ENCODE measurements at regions not wholly inside any gene's neighbourhood (a gene's known extent, or its start where the extent isn't known, plus 50 kb on each side); places are given as distances from the start of the nearest gene placed in this dataset.

GRCh38 chr14:76313852-76314251, 62.1 kb upstream of the ESRRB start:
- H3K4me3 ChIP-seq, result no peak overlapping the region
- DNase-seq (ENCODE audit: extremely low spot score in 2 of 2), result no peak
- intact Hi-C loops (cut with DNase I), result no loop called here
- H3K27ac ChIP-seq, result no peak overlapping the region
- H3K9me3 ChIP-seq, result no peaks in the 10 kb centered on the region
- H3K4me1 ChIP-seq, result no peaks in the 10 kb centered on the region
- H3K36me3 ChIP-seq, result no peaks in the 10 kb centered on the region
- no peaks in the 10 kb centered on the region for H3K27me3 ChIP-seq
- TF ChIP-seq POLR2A (IDR thresholded peaks at IDR 0.05) (no peak), POLR2AphosphoS5 (IDR thresholded peaks at IDR 0.05; ENCODE audit: insufficient read depth in 1 of 2, low read depth in 1 of 2) (no peak)
- TF ChIP-seq, protein P1, sequence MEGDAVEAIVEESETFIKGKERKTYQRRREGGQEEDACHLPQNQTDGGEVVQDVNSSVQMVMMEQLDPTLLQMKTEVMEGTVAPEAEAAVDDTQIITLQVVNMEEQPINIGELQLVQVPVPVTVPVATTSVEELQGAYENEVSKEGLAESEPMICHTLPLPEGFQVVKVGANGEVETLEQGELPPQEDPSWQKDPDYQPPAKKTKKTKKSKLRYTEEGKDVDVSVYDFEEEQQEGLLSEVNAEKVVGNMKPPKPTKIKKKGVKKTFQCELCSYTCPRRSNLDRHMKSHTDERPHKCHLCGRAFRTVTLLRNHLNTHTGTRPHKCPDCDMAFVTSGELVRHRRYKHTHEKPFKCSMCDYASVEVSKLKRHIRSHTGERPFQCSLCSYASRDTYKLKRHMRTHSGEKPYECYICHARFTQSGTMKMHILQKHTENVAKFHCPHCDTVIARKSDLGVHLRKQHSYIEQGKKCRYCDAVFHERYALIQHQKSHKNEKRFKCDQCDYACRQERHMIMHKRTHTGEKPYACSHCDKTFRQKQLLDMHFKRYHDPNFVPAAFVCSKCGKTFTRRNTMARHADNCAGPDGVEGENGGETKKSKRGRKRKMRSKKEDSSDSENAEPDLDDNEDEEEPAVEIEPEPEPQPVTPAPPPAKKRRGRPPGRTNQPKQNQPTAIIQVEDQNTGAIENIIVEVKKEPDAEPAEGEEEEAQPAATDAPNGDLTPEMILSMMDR (IDR thresholded peaks at IDR 0.05), result no peak

- H3K4me3 ChIP-seq, result no peak overlapping the region
- TF ChIP-seq POLR2AphosphoS5 (IDR thresholded peaks at IDR 0.05; ENCODE audit: insufficient read depth in 1 of 2, low read depth in 1 of 2) (no peak), POLR2A (IDR thresholded peaks at IDR 0.05) (no peak)
- TF ChIP-seq, protein P1 (IDR thresholded peaks at IDR 0.05), result no peak
- H3K4me1 ChIP-seq, result no peaks in the 10 kb centered on the region
- H3K27me3 ChIP-seq, result no peaks in the 10 kb centered on the region
- H3K36me3 ChIP-seq, result no peaks in the 10 kb centered on the region
- no peak for DNase-seq (ENCODE audit: extremely low spot score in 2 of 2)
- no peak overlapping the region for H3K27ac ChIP-seq
- H3K9me3 ChIP-seq, result no peaks in the 10 kb centered on the region
- intact Hi-C loops (cut with DNase I), result no loop called here
Measured at GRCh38 chr14:76314521-76315034, 61.4 kb upstream of the ESRRB start.

GRCh38 chr14:76320486-76320885, 55.5 kb upstream of the ESRRB start:
- no peak for DNase-seq (ENCODE audit: extremely low spot score in 2 of 2)
- Histone ChIP-seq H3K4me1 (no peaks in the 10 kb centered on the region), H3K4me3 (no peak overlapping the region), H3K9me3 (no peaks in the 10 kb centered on the region), H3K27me3 (no peaks in the 10 kb centered on the region), H3K36me3 (no peaks in the 10 kb centered on the region), H3K27ac (no peak overlapping the region)
- TF ChIP-seq POLR2AphosphoS5 (IDR thresholded peaks at IDR 0.05; ENCODE audit: insufficient read depth in 1 of 2, low read depth in 1 of 2) (no peak), POLR2A (IDR thresholded peaks at IDR 0.05) (no peak)
- TF ChIP-seq, protein P1 (IDR thresholded peaks at IDR 0.05), result no peak
- intact Hi-C loops (cut with DNase I), result no loop called here

DNA sequence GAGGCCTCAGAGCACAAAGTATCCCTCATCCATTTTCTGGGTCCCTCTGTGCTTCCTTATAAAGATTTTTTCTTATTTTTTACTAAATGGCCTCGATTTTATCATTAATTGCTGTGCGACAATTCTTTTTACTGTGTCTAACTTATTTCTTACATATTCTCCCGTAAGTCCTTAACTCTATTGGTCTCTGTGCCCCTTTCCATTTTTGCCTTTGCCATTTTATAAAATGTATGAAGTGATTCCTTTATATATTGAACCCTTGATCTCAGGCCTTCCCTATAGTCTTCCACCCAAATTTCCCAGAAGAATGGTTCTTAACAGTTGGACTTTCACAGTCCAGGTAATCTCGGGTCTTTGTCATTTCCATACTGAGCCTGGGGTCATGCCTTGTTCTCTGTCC, 55.0 kb upstream of the ESRRB start:
- Histone ChIP-seq H3K36me3 (no peaks in the 10 kb centered on the region), H3K27ac (no peak overlapping the region), H3K4me3 (no peak overlapping the region), H3K9me3 (no peaks in the 10 kb centered on the region), H3K27me3 (no peaks in the 10 kb centered on the region), H3K4me1 (no peaks in the 10 kb centered on the region)
- intact Hi-C loops (cut with DNase I), result no loop called here
- TF ChIP-seq POLR2AphosphoS5 (IDR thresholded peaks at IDR 0.05; ENCODE audit: insufficient read depth in 1 of 2, low read depth in 1 of 2), result no peak
- TF ChIP-seq POLR2A (IDR thresholded peaks at IDR 0.05), result no peak
- TF ChIP-seq, protein P1 (IDR thresholded peaks at IDR 0.05), result no peak
- DNase-seq (ENCODE audit: extremely low spot score in 2 of 2), result no peak

DNA sequence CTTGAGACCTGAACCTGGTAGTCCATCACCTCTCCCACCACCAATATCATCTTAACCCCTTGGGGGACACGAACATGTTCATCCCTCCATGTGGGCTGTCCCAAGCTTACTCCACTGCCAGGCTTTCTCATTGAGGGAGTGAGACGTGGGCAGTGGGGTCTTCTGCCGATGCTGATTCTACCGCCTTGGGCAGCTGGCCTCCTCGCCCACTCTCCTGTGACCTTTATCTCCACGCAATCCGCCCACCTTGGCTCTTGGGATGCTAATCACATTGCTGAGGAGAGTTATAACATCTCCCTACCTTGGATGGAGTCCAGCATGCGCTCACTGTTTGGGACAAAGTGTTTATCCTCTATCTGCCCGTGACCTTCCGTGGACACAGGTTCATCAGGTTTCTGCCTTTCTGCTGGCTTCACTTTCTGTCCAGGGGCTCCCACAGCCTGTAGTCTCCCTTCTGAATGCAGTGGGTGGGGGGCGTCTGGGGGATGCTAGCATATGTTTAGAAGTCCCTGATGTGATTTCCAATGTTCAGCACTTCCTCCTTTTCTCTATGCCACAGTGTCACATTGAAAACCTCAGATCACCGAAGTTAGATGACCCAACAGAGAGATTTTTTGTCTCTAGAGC, 53.2 kb upstream of the ESRRB start:
- no peak overlapping the region for H3K27ac ChIP-seq
- intact Hi-C loops (cut with DNase I), result no loop called here
- H3K9me3 ChIP-seq, result no peaks in the 10 kb centered on the region
- DNase-seq (ENCODE audit: extremely low spot score in 2 of 2), result no peak
- H3K4me1 ChIP-seq, result no peaks in the 10 kb centered on the region
- TF ChIP-seq POLR2AphosphoS5 (IDR thresholded peaks at IDR 0.05; ENCODE audit: insufficient read depth in 1 of 2, low read depth in 1 of 2) (no peak), POLR2A (IDR thresholded peaks at IDR 0.05) (no peak)
- TF ChIP-seq, protein P1 (IDR thresholded peaks at IDR 0.05), result no peak
- no peak overlapping the region for H3K4me3 ChIP-seq
- H3K27me3 ChIP-seq, result no peaks in the 10 kb centered on the region
- no peaks in the 10 kb centered on the region for H3K36me3 ChIP-seq

All from vagina (tissue), 2 donors.